OCI-LY7 (cell line): ENCODE measurements at regions not wholly inside any gene's neighbourhood (a gene's known extent, or its start where the extent isn't known, plus 50 kb on each side); places are given as distances from the start of the nearest gene placed in this dataset.
"Not testable (repeated sequence)": the region's sequence is repeated elsewhere in the genome, so short reads cannot be mapped to it uniquely, and the experiment has no call there.

Experiments
- BruUV-seq: library from RNA; stranded (reverse); fragments of 400-500 nt; replicated peaks from 2 replicates; lab custom pipeline; 2021; lab: Mats Ljungman, UMichigan
- CTCF ChIA-PET: fragments of 300-600 bp; sonication (Branson Sonifier 250); formaldehyde crosslinking; loops from one replicate; lab custom pipeline; 2022; ENCODE audit warnings: antibody characterized with exemption; ENCODE audit not compliant: unreplicated experiment; lab: Charles Lee
- POLR2A ChIA-PET: fragments of 300-600 bp; sonication (Branson Sonifier 250); formaldehyde crosslinking; loops from one replicate; lab custom pipeline; 2022; ENCODE audit warnings: antibody characterized with exemption; lab: Charles Lee
- DNase-seq: peaks from one replicate; pipeline ENCODE4 v3.0.0-alpha.2; 2015; ENCODE audit warnings: low spot score
- H2AFZ ChIP-seq: fragments of 200-600 bp; sonication (generic), shearing (Covaris generic); 2 replicates; pipeline ENCODE4 v1.6.1; 2014; ENCODE audit warnings: mild to moderate bottlenecking, antibody characterized with exemption, low read length, moderate library complexity
- H3K27ac ChIP-seq: fragments of 200-600 bp; sonication (generic); 2 replicates; pipeline ENCODE4 v1.5.1; 2014; ENCODE audit warnings: mixed run types, low read depth, mild to moderate bottlenecking, moderate library complexity, low read length, inconsistent platforms; ENCODE audit not compliant: poor library complexity, severe bottlenecking
- H3K36me3 ChIP-seq: fragments of 200-600 bp; sonication (generic); 2 replicates; pipeline ENCODE4 v1.6.1; 2014; ENCODE audit warnings: mild to moderate bottlenecking, antibody characterized with exemption, low read length, moderate library complexity, mixed read lengths; ENCODE audit not compliant: insufficient read depth
- H3K4me1 ChIP-seq: fragments of 200-600 bp; sonication (generic); 2 replicates; pipeline ENCODE4 v1.5.1; 2014; ENCODE audit warnings: mild to moderate bottlenecking, low read length; ENCODE audit not compliant: insufficient read depth, poor library complexity, severe bottlenecking
- H3K4me2 ChIP-seq: fragments of 200-600 bp; sonication (generic); 2 replicates; pipeline ENCODE4 v1.6.1; 2014; ENCODE audit warnings: mild to moderate bottlenecking, low read length
- H3K4me3 ChIP-seq: fragments of 200-600 bp; sonication (generic); 2 replicates; pipeline ENCODE4 v1.5.1; 2014; ENCODE audit warnings: mild to moderate bottlenecking, low read depth, low read length; ENCODE audit not compliant: poor library complexity, severe bottlenecking
- H3K79me2 ChIP-seq: fragments of 200-600 bp; sonication (generic); 2 replicates; pipeline ENCODE4 v1.6.1; 2016; ENCODE audit warnings: low read depth, mild to moderate bottlenecking, low read length, moderate library complexity, mixed read lengths; ENCODE audit not compliant: insufficient read depth
- H3K9me2 ChIP-seq: fragments of 200-600 bp; sonication (generic); 2 replicates; pipeline ENCODE4 v1.6.1; 2016; ENCODE audit warnings: mild to moderate bottlenecking, low read length, mixed read lengths; ENCODE audit not compliant: insufficient read depth
- H3K9me3 ChIP-seq: fragments of 200-600 bp; sonication (generic); 2 replicates; pipeline ENCODE4 v1.6.1; 2014; ENCODE audit warnings: mild to moderate bottlenecking, mixed run types, low read length, mixed read lengths
- H4K20me1 ChIP-seq: fragments of 200-600 bp; sonication (generic); 2 replicates; pipeline ENCODE4 v1.6.1; 2014; ENCODE audit warnings: mild to moderate bottlenecking, antibody characterized with exemption, low read length, moderate library complexity, mixed read lengths; ENCODE audit not compliant: insufficient read depth
- CTCF ChIP-seq: fragments of 200-600 bp; sonication (generic); conservative IDR thresholded peaks from 2 replicates; pipeline ENCODE4 v1.5.1; 2014; ENCODE audit warnings: mild to moderate bottlenecking, antibody characterized with exemption, low read length, moderate library complexity, mixed read lengths
- EZH2phosphoT487 ChIP-seq: fragments of 200-600 bp; sonication (generic); IDR thresholded peaks from 2 replicates; pipeline ENCODE4 v1.6.1; 2018; ENCODE audit warnings: low read depth, borderline replicate concordance, mild to moderate bottlenecking, mixed run types, antibody characterized with exemption, low read length, moderate library complexity, mixed read lengths
- intact Hi-C: fragments of 100-400 bp; cut with micrococcal nuclease; formaldehyde crosslinking; loops from one replicate; pipeline ENCODE4 v1.10.0; 2022; ENCODE audit not compliant: unreplicated experiment

GRCh38 chr4:148914301-148914700 lies 472.1 kb upstream of the NR3C2 start:
- Histone ChIP-seq H3K79me2 (no peaks in the 10 kb centered on the region), H3K4me1 (no peaks in the 10 kb centered on the region), H3K4me3 (no peak overlapping the region), H4K20me1 (no peaks in the 10 kb centered on the region), H3K27ac (no peak overlapping the region), H3K36me3 (no peaks in the 10 kb centered on the region), H3K9me3 (no peaks in the 10 kb centered on the region), H2AFZ (no peak overlapping the region), H3K9me2 (no peaks in the 10 kb centered on the region), H3K4me2 (no peak overlapping the region)
- ChIA-PET POLR2A (no interaction called here), CTCF (no interaction called here)
- BruUV-seq = no TSS peak
- DNase-seq = no peak
- intact Hi-C loops = no loop called here
- no peak for TF ChIP-seq EZH2phosphoT487
- TF ChIP-seq CTCF = no peak

GRCh38 chr4:148903388-148903787 lies 461.2 kb upstream of the NR3C2 start:
- no peak for DNase-seq
- no peaks in the 10 kb centered on the region for H4K20me1 ChIP-seq
- TF ChIP-seq EZH2phosphoT487 (no peak), CTCF (no peak)
- no peaks in the 10 kb centered on the region for H3K36me3 ChIP-seq
- no peaks in the 10 kb centered on the region for H3K79me2 ChIP-seq
- no TSS peak for BruUV-seq
- no peaks in the 10 kb centered on the region for H3K4me1 ChIP-seq
- H3K27ac ChIP-seq = no peak overlapping the region
- H3K4me3 ChIP-seq = no peak overlapping the region
- CTCF ChIA-PET = no interaction called here
- H3K9me3 ChIP-seq = no peaks in the 10 kb centered on the region; the same call in 1 of the 2 replicates
- no peaks in the 10 kb centered on the region; the same call in 1 of the 2 replicates for H3K9me2 ChIP-seq
- H2AFZ ChIP-seq = no peak overlapping the region
- POLR2A ChIA-PET = no interaction called here
- no peak overlapping the region for H3K4me2 ChIP-seq
- intact Hi-C loops = no loop called here

GRCh38 chr4:148901075-148901705 lies 459.0 kb upstream of the NR3C2 start:
- Histone ChIP-seq H3K27ac (no peak overlapping the region), H4K20me1 (no peaks in the 10 kb centered on the region), H2AFZ (no peak overlapping the region), H3K79me2 (no peaks in the 10 kb centered on the region), H3K9me3 (peaks cover 4% of the 10 kb centered on the region; the same call in 1 of the 2 replicates), H3K4me1 (no peaks in the 10 kb centered on the region), H3K36me3 (no peaks in the 10 kb centered on the region), H3K4me3 (no peak overlapping the region), H3K9me2 (no peaks in the 10 kb centered on the region), H3K4me2 (no peak overlapping the region)
- no TSS peak for BruUV-seq
- intact Hi-C loops = no loop called here
- ChIA-PET CTCF (no interaction called here), POLR2A (no interaction called here)
- DNase-seq = peak; percentile 6
- TF ChIP-seq EZH2phosphoT487 = no peak
- TF ChIP-seq CTCF = 0 out of 2 replicates have a peak, but pooled peaks have one; percentile 19

- H3K27ac ChIP-seq = not testable (repeated sequence)
Observed at GRCh38 chr4:148898139-148898538, 455.9 kb upstream of the NR3C2 start.

More at GRCh38 chr4:148898139-148898538, 455.9 kb upstream of the NR3C2 start:
- H3K4me3 ChIP-seq, H3K4me1 ChIP-seq, H3K79me2 ChIP-seq, H2AFZ ChIP-seq, intact Hi-C loops, H3K9me3 ChIP-seq, H3K9me2 ChIP-seq, H4K20me1 ChIP-seq, BruUV-seq, H3K4me2 ChIP-seq, CTCF ChIA-PET, H3K36me3 ChIP-seq: not testable (repeated sequence)
- POLR2A ChIA-PET = interaction anchor here (1.1 kb wide), 1 partner anchor 18 kb away, joined by 3 read pairs; no protein-coding TSS in a partner anchor
- DNase-seq = peak; percentile 2
